ENCODE measurements at regions not wholly inside any gene's neighbourhood (a gene's known extent, or its start where the extent isn't known, plus 50 kb on each side); places are given as distances from the start of the nearest gene placed in this dataset.

GRCh38 chr9:38194870-38195269 is 125.8 kb upstream of the SHB start:
- intact Hi-C loops (cut with DNase I) = no loop called here
- TF ChIP-seq CTCF (IDR thresholded peaks at IDR 0.05) (no peak), POLR2A (IDR thresholded peaks at IDR 0.05) (no peak)
- H3K27me3 ChIP-seq = peaks cover 0 to 6% (median 0%) of the 10 kb centered on the region in 9 donors

GRCh38 chr9:38192731-38193265 is 123.8 kb upstream of the SHB start:
- ATAC-seq (no peak), DNase-seq (no peak)
- H3K36me3 ChIP-seq = no peaks in the 10 kb centered on the region
- 67 to 93% (median 82%) methylated on average over 2 to 4 of the region's 4 CpGs for WGBS, 4 donors
- peaks cover 0 to 4% (median 0%) of the 10 kb centered on the region in 12 donors for H3K4me1 ChIP-seq
- intact Hi-C loops (cut with DNase I) = no loop called here
- peaks cover 0 to 2% (median 0%) of the 10 kb centered on the region in 12 donors for H3K9me3 ChIP-seq
- TF ChIP-seq CTCF (IDR thresholded peaks at IDR 0.05) = no peak
- TF ChIP-seq POLR2A (IDR thresholded peaks at IDR 0.05) = no peak
- H3K4me3 ChIP-seq = no peak overlapping the region
- H3K27me3 ChIP-seq = no peaks in the 10 kb centered on the region
- no peak overlapping the region for H3K27ac ChIP-seq

More at GRCh38 chr9:38194870-38195269, 125.8 kb upstream of the SHB start:
- no peak for DNase-seq
- no peaks in the 10 kb centered on the region for H3K9me3 ChIP-seq
- no peaks in the 10 kb centered on the region for H3K36me3 ChIP-seq
- peaks cover 0 to 4% (median 0%) of the 10 kb centered on the region in 12 donors for H3K4me1 ChIP-seq
- H3K4me3 ChIP-seq = no peak overlapping the region
- 79 to 83% (median 82%) methylated on average over 4 of the region's 4 CpGs for WGBS, 4 donors
- ATAC-seq = no peak
- no peak overlapping the region for H3K27ac ChIP-seq

- ATAC-seq = no peak
- Histone ChIP-seq H3K36me3 (no peaks in the 10 kb centered on the region), H3K4me1 (no peaks in the 10 kb centered on the region), H3K4me3 (no peak overlapping the region), H3K27ac (no peak overlapping the region), H3K9me3 (peaks cover 0 to 2% (median 0%) of the 10 kb centered on the region in 12 donors), H3K27me3 (no peaks in the 10 kb centered on the region)
- DNase-seq = no peak
- intact Hi-C loops (cut with DNase I) = loop anchor here in 2 of 10 donors (5.0 to 10.0 kb wide), 2 partner anchors 49 to 108 kb away; no protein-coding TSS in a partner anchor
- TF ChIP-seq POLR2A (IDR thresholded peaks at IDR 0.05) (no peak), CTCF (IDR thresholded peaks at IDR 0.05) (no peak)
- 58 to 76% (median 68%) methylated on average over 5 of the region's 5 CpGs for WGBS, 4 donors
Measured at GRCh38 chr9:38186404-38187115, 117.5 kb upstream of the SHB start.

GRCh38 chr9:38185647-38186403 is 116.8 kb upstream of the SHB start:
- Histone ChIP-seq H3K4me3 (no peak overlapping the region), H3K27me3 (no peaks in the 10 kb centered on the region), H3K4me1 (no peaks in the 10 kb centered on the region), H3K9me3 (peaks cover 0 to 2% (median 0%) of the 10 kb centered on the region in 12 donors), H3K36me3 (no peaks in the 10 kb centered on the region), H3K27ac (no peak overlapping the region)
- DNase-seq = no peak
- 89 to 94% (median 92%) methylated on average over 6 of the region's 6 CpGs for WGBS, 4 donors
- no peak for ATAC-seq
- intact Hi-C loops (cut with DNase I) = loop anchor here in 2 of 10 donors (5.0 to 10.0 kb wide), 2 partner anchors 49 to 109 kb away; no protein-coding TSS in a partner anchor
- TF ChIP-seq POLR2A (IDR thresholded peaks at IDR 0.05) = no peak
- TF ChIP-seq CTCF (IDR thresholded peaks at IDR 0.05) = no peak
